HG03460 (cell line): ENCODE measurements at regions not wholly inside any gene's neighbourhood (a gene's known extent, or its start where the extent isn't known, plus 50 kb on each side); places are given as distances from the start of the nearest gene placed in this dataset.

Experiments
- ATAC-seq: cut with Tn5 transposase; IDR thresholded peaks from one replicate; pipeline ENCODE4 v1.9.1; 2021; ENCODE audit not compliant: unreplicated experiment

- no peak for ATAC-seq
These were observed 81.1 kb upstream of the MBL2 start for GRCh38 chr10:52853704-52854103.

- ATAC-seq: no peak
These were observed 64.2 kb upstream of the MBL2 start for GRCh38 chr10:52836816-52837215.
